SK-N-SH treated with all-trans-retinoic acid at 6 μM for 48 hours (cell line): ENCODE measurements at regions not wholly inside any gene's neighbourhood (a gene's known extent, or its start where the extent isn't known, plus 50 kb on each side); places are given as distances from the start of the nearest gene placed in this dataset.

Experiments
- ATAC-seq: fragments of 200-7000 bp; cut with Tn5 transposase; 3 replicates; pipeline ENCODE4 v1.9.1; 2020; ENCODE audit warnings: mild to moderate bottlenecking, moderate library complexity
- ARNTL ChIP-seq: fragments of 450-650 bp; formaldehyde crosslinking; IDR thresholded peaks from 2 replicates; pipeline ENCODE4 v1.5.0; 2020; ENCODE audit warnings: low read depth, mild to moderate bottlenecking, moderate library complexity, borderline replicate concordance
- CSDC2 ChIP-seq: fragments of 250-450 bp; sonication (Bioruptor Pico); IDR thresholded peaks from 2 replicates; pipeline ENCODE4 v1.5.0; 2020; ENCODE audit warnings: mild to moderate bottlenecking, moderate library complexity
- GLIS3 ChIP-seq: fragments of 250-450 bp; sonication (Bioruptor Pico); IDR thresholded peaks from 2 replicates; pipeline ENCODE4 v1.5.0; 2020; ENCODE audit warnings: mild to moderate bottlenecking, moderate library complexity
- ISL1 ChIP-seq: fragments of 250-450 bp; sonication (Bioruptor Pico); IDR thresholded peaks from 2 replicates; pipeline ENCODE4 v2.1.2; 2022; ENCODE audit warnings: mild to moderate bottlenecking, moderate library complexity
- OSR1 ChIP-seq: fragments of 250-450 bp; sonication (Bioruptor Pico); IDR thresholded peaks from 2 replicates; pipeline ENCODE4 v1.8.0; 2022; ENCODE audit warnings: moderate library complexity, mild to moderate bottlenecking, inconsistent platforms
- PPARA ChIP-seq: fragments of 250-450 bp; sonication (Bioruptor Pico); IDR thresholded peaks from 2 replicates; pipeline ENCODE4 v1.5.0; 2020; ENCODE audit warnings: mild to moderate bottlenecking, borderline replicate concordance
- RARB ChIP-seq: fragments of 250-450 bp; sonication (Bioruptor Pico); IDR thresholded peaks from 2 replicates; pipeline ENCODE4 v1.8.0; 2021; ENCODE audit warnings: mild to moderate bottlenecking, moderate library complexity
- SNAI2 ChIP-seq: fragments of 250-450 bp; sonication (Bioruptor Pico); IDR thresholded peaks from 2 replicates; pipeline ENCODE4 v1.5.0; 2020; ENCODE audit warnings: mild to moderate bottlenecking, moderate library complexity
- TCF4 ChIP-seq: fragments of 250-450 bp; sonication (Bioruptor Pico); IDR thresholded peaks from 2 replicates; pipeline ENCODE4 v1.8.0; 2021; ENCODE audit warnings: mild to moderate bottlenecking, moderate library complexity, borderline replicate concordance
- TOX ChIP-seq: fragments of 250-450 bp; sonication (Bioruptor Pico); IDR thresholded peaks from 2 replicates; pipeline ENCODE4 v1.8.0; 2021; ENCODE audit warnings: mild to moderate bottlenecking, moderate library complexity, borderline replicate concordance
- ZC3H10 ChIP-seq: fragments of 250-450 bp; sonication (Bioruptor Pico); IDR thresholded peaks from 2 replicates; pipeline ENCODE4 v1.5.1; 2021; ENCODE audit warnings: mild to moderate bottlenecking, moderate library complexity
- ZFP3 ChIP-seq: fragments of 250-450 bp; sonication (Bioruptor Pico); IDR thresholded peaks from 2 replicates; pipeline ENCODE4 v1.5.0; 2020; ENCODE audit warnings: mild to moderate bottlenecking, moderate library complexity
- ZFP30 ChIP-seq: fragments of 450-650 bp; formaldehyde crosslinking; IDR thresholded peaks from 2 replicates; pipeline ENCODE4 v1.5.0; 2022; ENCODE audit warnings: mild to moderate bottlenecking, moderate library complexity
- ZNF565 ChIP-seq: fragments of 450-650 bp; formaldehyde crosslinking; conservative IDR thresholded peaks from 2 replicates; pipeline ENCODE4 v1.5.0; 2020; ENCODE audit warnings: low read depth, mild to moderate bottlenecking, moderate library complexity
- ZNF70 ChIP-seq: fragments of 450-650 bp; formaldehyde crosslinking; IDR thresholded peaks from 2 replicates; pipeline ENCODE4 v1.5.0; 2020; ENCODE audit warnings: mild to moderate bottlenecking, moderate library complexity
- ZNF8 ChIP-seq: fragments of 450-650 bp; formaldehyde crosslinking; IDR thresholded peaks from 2 replicates; pipeline ENCODE4 v1.5.0; 2020; ENCODE audit warnings: mild to moderate bottlenecking, moderate library complexity
- TF ChIP-seq, protein P1 (sequence below): fragments of 250-450 bp; sonication (Bioruptor Pico); IDR thresholded peaks from 2 replicates; pipeline ENCODE4 v1.5.1; 2020; ENCODE audit warnings: low read depth, mild to moderate bottlenecking, moderate library complexity
- TF ChIP-seq, protein P2 (sequence below): fragments of 250-450 bp; sonication (Bioruptor Pico); IDR thresholded peaks from 2 replicates; pipeline ENCODE4 v1.5.1; 2021; ENCODE audit warnings: mild to moderate bottlenecking, moderate library complexity
- TF ChIP-seq, protein P3 (sequence below): fragments of 250-450 bp; sonication (Bioruptor Pico); IDR thresholded peaks from 2 replicates; pipeline ENCODE4 v1.5.0; 2020; ENCODE audit warnings: mild to moderate bottlenecking, moderate library complexity
- TF ChIP-seq, protein P4 (sequence below): fragments of 250-450 bp; sonication (Bioruptor Pico); IDR thresholded peaks from 2 replicates; pipeline ENCODE4 v1.8.0; 2021; ENCODE audit warnings: low read depth, mild to moderate bottlenecking, moderate library complexity, borderline replicate concordance
- TF ChIP-seq, protein P5 (sequence below): fragments of 250-450 bp; sonication (Bioruptor Pico); IDR thresholded peaks from 2 replicates; pipeline ENCODE4 v1.8.0; 2020; ENCODE audit warnings: mild to moderate bottlenecking, moderate library complexity, borderline replicate concordance

DNA sequence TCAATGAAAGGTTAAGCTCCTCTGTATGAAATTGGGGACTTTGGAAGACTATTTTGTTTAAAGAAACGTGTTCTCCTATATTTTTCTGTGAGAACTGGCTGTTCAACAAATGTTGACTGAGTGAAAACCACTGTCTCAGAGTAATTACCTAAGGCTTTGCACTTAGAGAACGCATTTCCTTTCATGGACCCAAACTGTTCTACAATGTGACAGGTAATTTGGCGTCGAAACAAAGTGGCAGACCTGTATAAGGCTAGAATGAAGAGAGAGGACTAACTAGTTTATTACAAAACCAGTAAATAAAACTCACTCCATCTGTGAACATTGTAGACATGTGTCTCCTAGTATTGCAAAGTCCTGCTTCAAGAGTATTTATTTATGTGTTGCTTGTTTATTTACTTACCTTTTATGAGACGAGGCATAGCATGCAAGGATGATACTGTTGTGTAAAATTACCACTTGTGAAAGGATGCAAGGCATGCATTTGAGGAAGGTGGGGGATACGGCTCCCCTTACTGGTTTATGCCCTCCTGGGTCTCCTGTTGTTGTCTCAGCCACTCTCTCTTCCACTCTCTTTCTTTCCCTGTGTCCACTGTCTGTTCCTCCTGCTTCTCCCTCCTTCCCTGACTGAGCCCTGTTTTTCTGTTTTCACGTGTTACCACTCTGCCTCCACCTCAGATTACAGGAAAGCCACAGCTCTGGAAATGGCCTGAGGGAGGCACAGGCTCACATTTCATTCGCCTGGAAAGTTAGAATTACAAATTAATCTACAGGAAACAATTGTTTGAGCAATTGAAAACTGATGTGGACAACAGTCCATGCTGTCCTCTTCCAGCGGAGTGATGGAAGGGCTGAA is 444.0 kb upstream of the ZNF608 start:
- ATAC-seq, result peak; percentile 83
- TF ChIP-seq, protein P1, sequence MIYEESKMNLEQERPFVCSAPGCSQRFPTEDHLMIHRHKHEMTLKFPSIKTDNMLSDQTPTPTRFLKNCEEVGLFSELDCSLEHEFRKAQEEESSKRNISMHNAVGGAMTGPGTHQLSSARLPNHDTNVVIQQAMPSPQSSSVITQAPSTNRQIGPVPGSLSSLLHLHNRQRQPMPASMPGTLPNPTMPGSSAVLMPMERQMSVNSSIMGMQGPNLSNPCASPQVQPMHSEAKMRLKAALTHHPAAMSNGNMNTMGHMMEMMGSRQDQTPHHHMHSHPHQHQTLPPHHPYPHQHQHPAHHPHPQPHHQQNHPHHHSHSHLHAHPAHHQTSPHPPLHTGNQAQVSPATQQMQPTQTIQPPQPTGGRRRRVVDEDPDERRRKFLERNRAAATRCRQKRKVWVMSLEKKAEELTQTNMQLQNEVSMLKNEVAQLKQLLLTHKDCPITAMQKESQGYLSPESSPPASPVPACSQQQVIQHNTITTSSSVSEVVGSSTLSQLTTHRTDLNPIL (CRISPR knock-in tag), result no peak
- no peak for TF ChIP-seq ZNF565 (CRISPR knock-in tag)
- no peak for TF ChIP-seq ZC3H10 (CRISPR knock-in tag)
- TF ChIP-seq TCF4 (CRISPR knock-in tag), result peak; percentile 82

DNA sequence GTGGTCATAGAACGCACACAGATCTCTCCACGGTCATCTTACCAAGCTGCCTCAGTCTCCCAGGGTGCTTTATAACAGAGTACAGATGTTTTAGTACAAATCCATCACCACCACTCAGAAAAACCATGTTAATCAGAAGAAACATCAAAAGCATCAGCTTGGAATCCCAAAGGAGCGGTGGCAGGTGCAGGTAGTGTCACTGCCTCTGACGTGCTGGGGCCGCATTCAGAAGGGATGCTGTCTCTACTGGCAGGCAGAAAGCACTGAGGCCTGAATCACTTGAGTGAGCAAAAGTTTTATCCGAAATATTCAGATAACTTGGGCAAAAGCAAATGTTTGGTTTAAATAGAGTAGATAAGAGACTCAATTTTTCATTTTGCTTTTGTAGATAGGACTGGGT is 448.4 kb upstream of the ZNF608 start:
- no peak for ATAC-seq
- TF ChIP-seq RARB (no peak), CSDC2 (CRISPR knock-in tag) (no peak), ZFP3 (CRISPR knock-in tag) (no peak), ARNTL (no peak), ZNF70 (CRISPR knock-in tag) (no peak), ZNF565 (CRISPR knock-in tag) (no peak), PPARA (CRISPR knock-in tag) (no peak)
- TF ChIP-seq, protein P1 (CRISPR knock-in tag), result no peak

DNA sequence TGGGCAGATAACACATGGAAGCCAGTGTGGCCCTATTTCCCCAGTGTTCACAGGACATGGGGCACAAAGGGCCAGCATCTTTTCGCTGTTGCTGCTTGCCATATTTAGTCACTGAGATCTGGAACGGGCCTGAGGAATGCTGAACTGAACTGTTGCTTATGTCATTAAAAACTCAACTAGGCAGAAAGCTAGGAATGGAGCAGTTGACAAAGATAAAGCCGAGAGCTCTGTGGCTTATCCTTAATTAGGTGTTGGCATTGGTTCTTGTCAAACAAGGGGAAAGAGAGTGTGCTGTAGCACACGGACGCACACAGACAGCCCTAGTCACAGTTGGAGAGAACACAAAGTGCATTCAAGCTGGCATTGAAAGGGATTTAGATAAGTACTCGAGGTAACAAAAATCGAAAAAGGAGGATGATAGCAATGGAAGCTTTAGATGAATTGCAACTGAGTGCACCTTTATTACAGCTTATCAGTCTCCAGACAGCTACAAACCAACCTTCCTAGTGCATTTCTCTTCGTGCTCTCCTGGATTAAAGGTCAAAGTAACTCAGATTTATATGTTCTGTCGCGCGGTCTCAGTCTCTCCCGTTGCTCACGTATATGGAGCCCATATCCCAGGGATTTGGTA is 450.2 kb upstream of the ZNF608 start:
- no peak for ATAC-seq
- TF ChIP-seq, protein P2, sequence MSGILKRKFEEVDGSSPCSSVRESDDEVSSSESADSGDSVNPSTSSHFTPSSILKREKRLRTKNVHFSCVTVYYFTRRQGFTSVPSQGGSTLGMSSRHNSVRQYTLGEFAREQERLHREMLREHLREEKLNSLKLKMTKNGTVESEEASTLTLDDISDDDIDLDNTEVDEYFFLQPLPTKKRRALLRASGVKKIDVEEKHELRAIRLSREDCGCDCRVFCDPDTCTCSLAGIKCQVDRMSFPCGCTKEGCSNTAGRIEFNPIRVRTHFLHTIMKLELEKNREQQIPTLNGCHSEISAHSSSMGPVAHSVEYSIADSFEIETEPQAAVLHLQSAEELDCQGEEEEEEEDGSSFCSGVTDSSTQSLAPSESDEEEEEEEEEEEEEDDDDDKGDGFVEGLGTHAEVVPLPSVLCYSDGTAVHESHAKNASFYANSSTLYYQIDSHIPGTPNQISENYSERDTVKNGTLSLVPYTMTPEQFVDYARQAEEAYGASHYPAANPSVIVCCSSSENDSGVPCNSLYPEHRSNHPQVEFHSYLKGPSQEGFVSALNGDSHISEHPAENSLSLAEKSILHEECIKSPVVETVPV, result no peak
- TF ChIP-seq GLIS3, result no peak

DNA sequence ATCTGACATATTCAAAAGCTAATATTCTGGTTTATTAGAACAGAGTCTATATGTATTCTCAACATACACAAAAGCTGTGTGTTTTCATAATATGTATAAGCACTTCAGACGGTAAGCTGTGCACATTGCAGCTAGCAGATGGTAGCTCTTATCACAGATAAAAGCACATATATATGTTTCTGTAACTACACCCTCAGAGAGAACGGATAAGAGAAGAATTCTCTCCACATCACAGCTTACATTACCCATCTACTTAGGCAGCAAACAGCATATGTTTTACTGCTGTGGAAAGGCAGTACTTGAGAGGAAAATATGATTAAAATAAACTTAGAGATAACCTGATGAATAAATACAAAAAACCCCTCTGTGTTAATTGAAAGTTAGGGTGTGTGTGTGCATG is 450.9 kb upstream of the ZNF608 start:
- ATAC-seq, result no peak
- TF ChIP-seq ZNF565 (CRISPR knock-in tag), result no peak
- TF ChIP-seq, protein P3, sequence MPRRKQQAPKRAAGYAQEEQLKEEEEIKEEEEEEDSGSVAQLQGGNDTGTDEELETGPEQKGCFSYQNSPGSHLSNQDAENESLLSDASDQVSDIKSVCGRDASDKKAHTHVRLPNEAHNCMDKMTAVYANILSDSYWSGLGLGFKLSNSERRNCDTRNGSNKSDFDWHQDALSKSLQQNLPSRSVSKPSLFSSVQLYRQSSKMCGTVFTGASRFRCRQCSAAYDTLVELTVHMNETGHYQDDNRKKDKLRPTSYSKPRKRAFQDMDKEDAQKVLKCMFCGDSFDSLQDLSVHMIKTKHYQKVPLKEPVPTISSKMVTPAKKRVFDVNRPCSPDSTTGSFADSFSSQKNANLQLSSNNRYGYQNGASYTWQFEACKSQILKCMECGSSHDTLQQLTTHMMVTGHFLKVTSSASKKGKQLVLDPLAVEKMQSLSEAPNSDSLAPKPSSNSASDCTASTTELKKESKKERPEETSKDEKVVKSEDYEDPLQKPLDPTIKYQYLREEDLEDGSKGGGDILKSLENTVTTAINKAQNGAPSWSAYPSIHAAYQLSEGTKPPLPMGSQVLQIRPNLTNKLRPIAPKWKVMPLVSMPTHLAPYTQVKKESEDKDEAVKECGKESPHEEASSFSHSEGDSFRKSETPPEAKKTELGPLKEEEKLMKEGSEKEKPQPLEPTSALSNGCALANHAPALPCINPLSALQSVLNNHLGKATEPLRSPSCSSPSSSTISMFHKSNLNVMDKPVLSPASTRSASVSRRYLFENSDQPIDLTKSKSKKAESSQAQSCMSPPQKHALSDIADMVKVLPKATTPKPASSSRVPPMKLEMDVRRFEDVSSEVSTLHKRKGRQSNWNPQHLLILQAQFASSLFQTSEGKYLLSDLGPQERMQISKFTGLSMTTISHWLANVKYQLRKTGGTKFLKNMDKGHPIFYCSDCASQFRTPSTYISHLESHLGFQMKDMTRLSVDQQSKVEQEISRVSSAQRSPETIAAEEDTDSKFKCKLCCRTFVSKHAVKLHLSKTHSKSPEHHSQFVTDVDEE (CRISPR knock-in tag), result no peak
- no peak for TF ChIP-seq SNAI2 (CRISPR knock-in tag)
- TF ChIP-seq, protein P4, sequence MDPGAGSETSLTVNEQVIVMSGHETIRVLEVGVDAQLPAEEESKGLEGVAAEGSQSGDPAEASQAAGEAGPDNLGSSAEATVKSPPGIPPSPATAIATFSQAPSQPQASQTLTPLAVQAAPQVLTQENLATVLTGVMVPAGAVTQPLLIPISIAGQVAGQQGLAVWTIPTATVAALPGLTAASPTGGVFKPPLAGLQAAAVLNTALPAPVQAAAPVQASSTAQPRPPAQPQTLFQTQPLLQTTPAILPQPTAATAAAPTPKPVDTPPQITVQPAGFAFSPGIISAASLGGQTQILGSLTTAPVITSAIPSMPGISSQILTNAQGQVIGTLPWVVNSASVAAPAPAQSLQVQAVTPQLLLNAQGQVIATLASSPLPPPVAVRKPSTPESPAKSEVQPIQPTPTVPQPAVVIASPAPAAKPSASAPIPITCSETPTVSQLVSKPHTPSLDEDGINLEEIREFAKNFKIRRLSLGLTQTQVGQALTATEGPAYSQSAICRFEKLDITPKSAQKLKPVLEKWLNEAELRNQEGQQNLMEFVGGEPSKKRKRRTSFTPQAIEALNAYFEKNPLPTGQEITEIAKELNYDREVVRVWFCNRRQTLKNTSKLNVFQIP (CRISPR knock-in tag), result no peak
- TF ChIP-seq ARNTL, result no peak
- no peak for TF ChIP-seq ZNF8
- TF ChIP-seq TOX (CRISPR knock-in tag), result no peak
- no peak for TF ChIP-seq CSDC2 (CRISPR knock-in tag)
- TF ChIP-seq ZC3H10 (CRISPR knock-in tag), result no peak
- TF ChIP-seq ZNF70 (CRISPR knock-in tag), result no peak
- TF ChIP-seq, protein P5, sequence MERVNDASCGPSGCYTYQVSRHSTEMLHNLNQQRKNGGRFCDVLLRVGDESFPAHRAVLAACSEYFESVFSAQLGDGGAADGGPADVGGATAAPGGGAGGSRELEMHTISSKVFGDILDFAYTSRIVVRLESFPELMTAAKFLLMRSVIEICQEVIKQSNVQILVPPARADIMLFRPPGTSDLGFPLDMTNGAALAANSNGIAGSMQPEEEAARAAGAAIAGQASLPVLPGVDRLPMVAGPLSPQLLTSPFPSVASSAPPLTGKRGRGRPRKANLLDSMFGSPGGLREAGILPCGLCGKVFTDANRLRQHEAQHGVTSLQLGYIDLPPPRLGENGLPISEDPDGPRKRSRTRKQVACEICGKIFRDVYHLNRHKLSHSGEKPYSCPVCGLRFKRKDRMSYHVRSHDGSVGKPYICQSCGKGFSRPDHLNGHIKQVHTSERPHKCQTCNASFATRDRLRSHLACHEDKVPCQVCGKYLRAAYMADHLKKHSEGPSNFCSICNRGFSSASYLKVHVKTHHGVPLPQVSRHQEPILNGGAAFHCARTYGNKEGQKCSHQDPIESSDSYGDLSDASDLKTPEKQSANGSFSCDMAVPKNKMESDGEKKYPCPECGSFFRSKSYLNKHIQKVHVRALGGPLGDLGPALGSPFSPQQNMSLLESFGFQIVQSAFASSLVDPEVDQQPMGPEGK, result no peak
- no peak for TF ChIP-seq RARB
- no peak for TF ChIP-seq ZFP3 (CRISPR knock-in tag)
- TF ChIP-seq, protein P2, result no peak
- no peak for TF ChIP-seq PPARA (CRISPR knock-in tag)
- TF ChIP-seq ZFP30 (CRISPR knock-in tag), result no peak
- TF ChIP-seq ISL1, result no peak
- no peak for TF ChIP-seq OSR1 (CRISPR knock-in tag)
